ENCODE measurements at regions not wholly inside any gene's neighbourhood (a gene's known extent, or its start where the extent isn't known, plus 50 kb on each side); places are given as distances from the start of the nearest gene placed in this dataset.

GRCh38 chr2:139241286-139241685, 461.1 kb upstream of the NXPH2 start:
- no peak for DNase-seq

GRCh38 chr2:139237023-139237422, 456.8 kb upstream of the NXPH2 start:
- DNase-seq = no peak

GRCh38 chr2:139230881-139231280, 450.7 kb upstream of the NXPH2 start:
- DNase-seq = no peak

GRCh38 chr2:139228276-139228675, 448.1 kb upstream of the NXPH2 start:
- DNase-seq = no peak

GRCh38 chr2:139225961-139226360, 445.8 kb upstream of the NXPH2 start:
- DNase-seq = no peak

- DNase-seq = no peak
Measured at GRCh38 chr2:139218181-139218580, 438.0 kb upstream of the NXPH2 start.

GRCh38 chr2:139217641-139218040, 437.5 kb upstream of the NXPH2 start:
- DNase-seq = no peak

GRCh38 chr2:139216435-139216834, 436.2 kb upstream of the NXPH2 start:
- no peak for DNase-seq

- DNase-seq = no peak
Measured at GRCh38 chr2:139214801-139215200, 434.6 kb upstream of the NXPH2 start.

- DNase-seq = no peak
Measured at GRCh38 chr2:139209586-139209985, 429.4 kb upstream of the NXPH2 start.

- no peak for DNase-seq
Measured at GRCh38 chr2:139201516-139201915, 421.3 kb upstream of the NXPH2 start.

GRCh38 chr2:139196754-139197153, 416.6 kb upstream of the NXPH2 start:
- no peak for DNase-seq

- DNase-seq = no peak
Measured at GRCh38 chr2:139194546-139194945, 414.4 kb upstream of the NXPH2 start.

GRCh38 chr2:139177041-139177440, 396.9 kb upstream of the NXPH2 start:
- no peak for DNase-seq

GRCh38 chr2:139175510-139175909, 395.3 kb upstream of the NXPH2 start:
- DNase-seq = no peak

GRCh38 chr2:139170406-139170805, 390.2 kb upstream of the NXPH2 start:
- DNase-seq = no peak

GRCh38 chr2:139165601-139166000, 385.4 kb upstream of the NXPH2 start:
- no peak for DNase-seq

- no peak for DNase-seq
Measured at GRCh38 chr2:139165041-139165440, 384.9 kb upstream of the NXPH2 start.

GRCh38 chr2:139162957-139163356, 382.8 kb upstream of the NXPH2 start:
- DNase-seq = no peak

- DNase-seq = no peak
Measured at GRCh38 chr2:139162456-139162855, 382.3 kb upstream of the NXPH2 start.

GRCh38 chr2:139160836-139161235, 380.6 kb upstream of the NXPH2 start:
- DNase-seq = no peak

- no peak for DNase-seq
Measured at GRCh38 chr2:139159177-139159576, 379.0 kb upstream of the NXPH2 start.

- DNase-seq = no peak
Measured at GRCh38 chr2:139156730-139157129, 376.5 kb upstream of the NXPH2 start.

- DNase-seq = no peak
Measured at GRCh38 chr2:139155991-139156390, 375.8 kb upstream of the NXPH2 start.

GRCh38 chr2:139142252-139142880, 362.2 kb upstream of the NXPH2 start:
- DNase-seq = no peak

GRCh38 chr2:139124271-139124670, 344.1 kb upstream of the NXPH2 start:
- DNase-seq = no peak
